ENCODE measurements at regions not wholly inside any gene's neighbourhood (a gene's known extent, or its start where the extent isn't known, plus 50 kb on each side); places are given as distances from the start of the nearest gene placed in this dataset.

DNA sequence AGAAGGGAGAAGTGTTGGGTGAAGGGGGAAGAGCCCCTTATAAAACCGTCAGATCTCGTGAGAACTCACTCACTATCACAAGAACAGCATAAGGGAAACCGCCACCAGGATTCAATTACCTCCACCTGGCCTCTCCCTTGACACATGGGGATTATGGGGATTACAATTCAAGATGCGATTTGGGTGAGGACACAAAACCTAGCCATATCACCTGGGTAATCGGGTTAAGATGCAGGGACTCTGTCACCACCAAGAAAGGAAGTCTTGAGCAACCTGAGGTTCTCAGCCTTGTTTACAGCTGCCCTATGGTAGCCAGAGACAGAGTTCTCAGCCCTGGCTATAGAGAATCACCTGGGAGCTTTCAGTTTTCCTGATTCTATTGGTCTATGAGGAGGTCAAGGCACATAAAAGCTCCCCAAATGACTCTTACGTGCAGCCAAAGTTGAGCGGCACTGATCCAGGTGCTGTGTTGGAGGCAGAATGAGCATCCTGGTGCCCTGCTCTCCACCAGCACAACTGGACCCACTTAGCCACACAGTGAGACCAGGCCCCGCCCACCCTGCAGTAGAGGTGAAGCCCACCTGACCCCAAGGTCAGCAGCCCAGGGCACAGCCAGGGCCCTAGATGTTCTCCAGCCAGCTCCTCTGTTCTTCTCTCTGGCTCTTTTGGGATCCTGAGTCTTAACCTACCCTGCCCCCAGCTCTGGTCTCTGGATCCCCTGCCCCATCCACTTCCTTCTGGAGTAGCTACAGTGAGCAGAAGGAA lies 138.5 kb upstream of the CDH5 start:
- DNase-seq, result no peak
- intact Hi-C loops (cut with DNase I), result no loop called here
- no peak for TF ChIP-seq EP300 (IDR thresholded peaks at IDR 0.05)
- TF ChIP-seq, protein P1, sequence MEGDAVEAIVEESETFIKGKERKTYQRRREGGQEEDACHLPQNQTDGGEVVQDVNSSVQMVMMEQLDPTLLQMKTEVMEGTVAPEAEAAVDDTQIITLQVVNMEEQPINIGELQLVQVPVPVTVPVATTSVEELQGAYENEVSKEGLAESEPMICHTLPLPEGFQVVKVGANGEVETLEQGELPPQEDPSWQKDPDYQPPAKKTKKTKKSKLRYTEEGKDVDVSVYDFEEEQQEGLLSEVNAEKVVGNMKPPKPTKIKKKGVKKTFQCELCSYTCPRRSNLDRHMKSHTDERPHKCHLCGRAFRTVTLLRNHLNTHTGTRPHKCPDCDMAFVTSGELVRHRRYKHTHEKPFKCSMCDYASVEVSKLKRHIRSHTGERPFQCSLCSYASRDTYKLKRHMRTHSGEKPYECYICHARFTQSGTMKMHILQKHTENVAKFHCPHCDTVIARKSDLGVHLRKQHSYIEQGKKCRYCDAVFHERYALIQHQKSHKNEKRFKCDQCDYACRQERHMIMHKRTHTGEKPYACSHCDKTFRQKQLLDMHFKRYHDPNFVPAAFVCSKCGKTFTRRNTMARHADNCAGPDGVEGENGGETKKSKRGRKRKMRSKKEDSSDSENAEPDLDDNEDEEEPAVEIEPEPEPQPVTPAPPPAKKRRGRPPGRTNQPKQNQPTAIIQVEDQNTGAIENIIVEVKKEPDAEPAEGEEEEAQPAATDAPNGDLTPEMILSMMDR (IDR thresholded peaks at IDR 0.05), result no peak
- H3K4me3 ChIP-seq, result no peak overlapping the region
- H3K27me3 ChIP-seq, result no peaks in the 10 kb centered on the region
- no peaks in the 10 kb centered on the region for H3K4me1 ChIP-seq
- WGBS, 2 donors, result 77 to 89% methylated on average over 8 of the region's 8 CpGs
- no peaks in the 10 kb centered on the region for H3K9me3 ChIP-seq
- H3K27ac ChIP-seq, result no peak overlapping the region
- no peaks in the 10 kb centered on the region for H3K36me3 ChIP-seq

DNA sequence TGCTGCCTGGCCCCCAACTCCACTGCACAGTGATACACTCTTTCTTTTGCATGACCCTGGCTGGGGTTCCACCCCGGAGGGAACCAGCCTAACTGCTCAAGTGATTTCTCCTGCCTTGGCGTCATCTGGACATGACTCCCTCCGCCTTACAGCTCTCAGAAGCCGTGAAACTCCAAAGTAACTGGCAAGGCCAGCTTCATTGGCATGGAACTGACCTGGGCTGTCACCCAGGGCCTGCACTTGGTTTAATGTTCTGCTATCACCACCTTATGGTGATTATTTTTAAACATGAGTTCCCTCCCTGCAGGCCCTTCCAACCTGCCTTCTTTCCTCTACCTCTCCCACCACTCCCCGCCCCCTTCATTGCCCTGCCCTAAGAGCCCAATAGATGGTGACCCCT lies 139.7 kb upstream of the CDH5 start:
- no peak for DNase-seq
- 87 to 95% methylated on average over 5 of the region's 5 CpGs for WGBS, 2 donors
- H3K27me3 ChIP-seq, result no peaks in the 10 kb centered on the region
- H3K27ac ChIP-seq, result no peak overlapping the region
- H3K4me1 ChIP-seq, result no peaks in the 10 kb centered on the region
- H3K9me3 ChIP-seq, result no peaks in the 10 kb centered on the region
- H3K36me3 ChIP-seq, result no peaks in the 10 kb centered on the region
- intact Hi-C loops (cut with DNase I), result no loop called here
- no peak overlapping the region for H3K4me3 ChIP-seq
- no peak for TF ChIP-seq EP300 (IDR thresholded peaks at IDR 0.05)

DNA sequence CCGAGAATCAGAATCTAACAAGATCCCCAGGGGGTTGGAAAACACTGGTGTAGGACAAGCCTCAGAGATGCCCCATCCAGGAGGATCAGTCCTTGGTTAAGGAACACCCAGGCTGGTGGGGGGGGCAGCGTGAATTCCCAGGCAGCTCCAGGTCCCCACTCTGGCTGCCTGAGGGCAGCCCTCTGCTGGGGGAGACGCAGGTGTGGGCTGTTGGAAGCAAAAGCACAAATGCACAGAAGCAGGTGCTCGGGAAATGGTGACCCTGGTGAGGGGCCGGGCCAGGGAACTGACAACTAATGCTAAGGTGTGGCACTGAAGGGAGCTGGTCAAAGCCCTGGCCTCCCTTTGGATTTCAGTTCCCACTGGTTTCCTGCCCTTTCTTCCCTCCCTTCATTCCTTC lies 140.8 kb upstream of the CDH5 start:
- WGBS, 2 donors, result 73 to 87% methylated on average over 5 of the region's 5 CpGs
- H3K4me3 ChIP-seq, result no peak overlapping the region
- H3K9me3 ChIP-seq, result no peaks in the 10 kb centered on the region

DNA sequence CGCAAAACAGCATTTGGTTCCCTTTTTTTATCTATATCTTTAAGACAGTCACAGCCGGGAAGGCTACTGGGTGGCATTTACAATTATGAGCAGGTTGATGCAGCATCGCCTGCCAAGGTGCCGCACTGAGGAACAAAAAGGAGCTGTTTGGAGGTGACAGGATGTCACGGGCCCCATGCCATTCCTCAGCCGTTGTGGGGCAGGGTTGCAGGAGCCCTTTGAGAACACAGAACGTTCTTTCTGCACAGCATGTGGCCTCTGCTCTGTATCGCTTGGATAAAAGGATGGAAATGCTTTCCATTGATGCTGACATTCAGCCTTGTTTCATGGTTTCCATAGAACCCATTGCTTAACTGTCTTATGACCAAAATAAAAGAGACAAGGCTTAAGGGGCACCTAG lies 141.9 kb upstream of the CDH5 start:
- Histone ChIP-seq H3K9me3 (no peaks in the 10 kb centered on the region), H3K36me3 (no peaks in the 10 kb centered on the region), H3K27me3 (no peaks in the 10 kb centered on the region), H3K4me3 (no peak overlapping the region), H3K27ac (no peak overlapping the region), H3K4me1 (no peaks in the 10 kb centered on the region)
- no peak for DNase-seq
- TF ChIP-seq POLR2A (IDR thresholded peaks at IDR 0.05), result no peak
- no peak for TF ChIP-seq EP300 (IDR thresholded peaks at IDR 0.05)
- TF ChIP-seq, protein P1 (IDR thresholded peaks at IDR 0.05), result no peak
- TF ChIP-seq POLR2AphosphoS5 (IDR thresholded peaks at IDR 0.05), result no peak
- WGBS, 2 donors, result 32 to 34% methylated on average over 8 of the region's 8 CpGs
- intact Hi-C loops (cut with DNase I), result no loop called here

More for the DNA sequence above, 140.8 kb upstream of the CDH5 start:
- Histone ChIP-seq H3K4me1 (no peaks in the 10 kb centered on the region), H3K27ac (no peak overlapping the region), H3K27me3 (no peaks in the 10 kb centered on the region), H3K36me3 (no peaks in the 10 kb centered on the region)
- intact Hi-C loops (cut with DNase I), result no loop called here
- DNase-seq, result no peak
- no peak for TF ChIP-seq POLR2A (IDR thresholded peaks at IDR 0.05)
- no peak for TF ChIP-seq EP300 (IDR thresholded peaks at IDR 0.05)
- TF ChIP-seq, protein P1 (IDR thresholded peaks at IDR 0.05), result no peak

DNA sequence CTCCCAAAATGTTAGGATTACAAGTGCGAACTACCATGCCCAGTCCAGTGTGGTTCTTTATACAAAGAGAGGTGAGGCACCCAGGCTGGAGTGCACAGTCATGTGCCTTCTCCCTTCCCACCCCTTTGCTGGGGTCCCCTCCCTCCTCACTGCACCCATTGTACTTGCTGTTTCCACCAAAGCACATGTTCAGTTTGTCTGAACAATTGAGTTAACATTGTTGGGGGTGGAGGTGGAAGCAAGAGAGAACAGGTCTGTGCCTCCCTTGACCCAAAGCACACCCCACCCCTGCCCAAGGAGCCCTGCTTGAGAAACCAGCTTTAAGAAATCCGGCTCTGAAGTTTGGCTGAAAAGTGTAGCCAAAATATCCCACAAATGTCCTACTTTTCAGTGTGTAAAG lies 142.3 kb upstream of the CDH5 start:
- DNase-seq, result no peak
- TF ChIP-seq POLR2A (IDR thresholded peaks at IDR 0.05) (no peak), EP300 (IDR thresholded peaks at IDR 0.05) (no peak), POLR2AphosphoS5 (IDR thresholded peaks at IDR 0.05) (no peak)
- TF ChIP-seq, protein P1 (IDR thresholded peaks at IDR 0.05), result no peak
- no peak overlapping the region for H3K4me3 ChIP-seq
- H3K27me3 ChIP-seq, result no peaks in the 10 kb centered on the region
- no peaks in the 10 kb centered on the region for H3K36me3 ChIP-seq
- H3K4me1 ChIP-seq, result no peaks in the 10 kb centered on the region
- intact Hi-C loops (cut with DNase I), result no loop called here
- 67 to 76% methylated on average over 2 of the region's 2 CpGs for WGBS, 2 donors
- H3K9me3 ChIP-seq, result no peaks in the 10 kb centered on the region
- no peak overlapping the region for H3K27ac ChIP-seq
